A549 (cell line): ENCODE measurements at regions not wholly inside any gene's neighbourhood (a gene's known extent, or its start where the extent isn't known, plus 50 kb on each side); places are given as distances from the start of the nearest gene placed in this dataset.

Experiments used
- ATAC-seq, 2 experiments: fragments of 200-7000 bp in 1 of 2; fragments of >200 bp in 1 of 2; cut with Nextera tagmentation in 1 of 2; cut with Tn5 transposase in 1 of 2; 3 replicates each; pipeline versions ENCODE4 v1.8.0 to v1.9.1; 2018 to 2020; ENCODE audit warnings: mild to moderate bottlenecking in 1 of 2, moderate library complexity in 1 of 2
- CTCF ChIA-PET: fragments of 300-600 bp; sonication (Branson Sonifier 250); formaldehyde crosslinking; extraction: SDS; loops from one replicate; lab custom pipeline; 2021; ENCODE audit warnings: antibody characterized with exemption, inconsistent platforms; lab: Yijun Ruan, JAX
- POLR2A ChIA-PET: fragments of 350-600 bp; formaldehyde crosslinking; extraction: SDS; loops from one replicate; lab custom pipeline; 2021; ENCODE audit warnings: antibody characterized with exemption, inconsistent platforms; lab: Yijun Ruan, JAX
- DNase-seq, 2 experiments: peaks; one replicate each; pipeline versions ENCODE4 v3.0.0 to v3.0.0-alpha.2; 2011 to 2016; ENCODE audit warnings: low read depth in 1 of 2, low spot score in 1 of 2
- FAIRE-seq: peaks from 2 replicates; lab custom pipeline; 2011; peaks lifted over from hg19 to GRCh38; lab: Jason Lieb, UNC
- H3K27ac ChIP-seq, 2 experiments: fragments of >200 bp; sonication (Bioruptor Twin); formaldehyde crosslinking; 3 replicates each; pipeline ENCODE4 v1.5.1; 2016 to 2017
- H3K4me1 ChIP-seq: fragments of >200 bp; sonication (Bioruptor Twin); formaldehyde crosslinking; 3 replicates; pipeline ENCODE4 v1.6.1; 2016
- H3K4me2 ChIP-seq: fragments of >200 bp; sonication (Bioruptor Twin); formaldehyde crosslinking; 3 replicates; pipeline ENCODE4 v1.6.1; 2016
- H3K4me3 ChIP-seq: fragments of >200 bp; sonication (Bioruptor Twin); formaldehyde crosslinking; 3 replicates; pipeline ENCODE4 v1.5.1; 2016
- H3K9me3 ChIP-seq: fragments of >200 bp; sonication (Bioruptor Twin); formaldehyde crosslinking; 3 replicates; pipeline ENCODE4 v1.6.1; 2016
- ATOH8 ChIP-seq: fragments of 250-450 bp; sonication (Bioruptor Pico); IDR thresholded peaks from 2 replicates; pipeline ENCODE4 v1.5.0; 2020; ENCODE audit warnings: low read depth, mild to moderate bottlenecking, moderate library complexity
- CBX8 ChIP-seq: fragments of 200-600 bp; sonication (generic); IDR thresholded peaks from 2 replicates; pipeline ENCODE4 v1.6.1; 2016
- CHD2 ChIP-seq: fragments of 150-350 bp; IDR thresholded peaks from 2 replicates; pipeline ENCODE4 v1.6.1; 2014; ENCODE audit warnings: low read length; ENCODE audit not compliant: partially characterized antibody
- CHD4 ChIP-seq: fragments of 200-600 bp; sonication (generic); IDR thresholded peaks from 2 replicates; pipeline ENCODE4 v1.6.1; 2016; ENCODE audit warnings: antibody characterized with exemption, mild to moderate bottlenecking, borderline replicate concordance
- CTCF ChIP-seq: fragments of >200 bp; sonication (Bioruptor Twin); formaldehyde crosslinking; IDR thresholded peaks from 3 replicates; pipeline ENCODE4 v1.5.1; 2016
- ELK1 ChIP-seq: fragments of 150-350 bp; IDR thresholded peaks from 2 replicates; pipeline ENCODE4 v1.6.1; 2014; ENCODE audit warnings: low read depth, mild to moderate bottlenecking, low read length
- EP300 ChIP-seq, 2 experiments: fragments of >200 bp; sonication (Bioruptor Twin); formaldehyde crosslinking; IDR thresholded peaks; 2 replicates in 1 of 2; 3 replicates in 1 of 2; pipeline ENCODE4 v1.6.1; 2016 to 2017
- FOSL2 ChIP-seq, 2 experiments: fragments of 450-650 bp in 1 of 2; fragments of >200 bp in 1 of 2; sonication (Bioruptor Twin) in 1 of 2; formaldehyde crosslinking; IDR thresholded peaks; 2 replicates each; pipeline versions ENCODE4 v1.5.0 to v1.6.1; 2016 to 2020; ENCODE audit warnings: mild to moderate bottlenecking in 1 of 2, moderate library complexity in 1 of 2
- MAFK ChIP-seq: fragments of 450-650 bp; IDR thresholded peaks from 2 replicates; pipeline ENCODE4 v1.6.1; 2014; ENCODE audit not compliant: partially characterized antibody
- MYC ChIP-seq: IDR thresholded peaks from 2 replicates; pipeline ENCODE4 v1.6.1; 2012; ENCODE audit warnings: mild to moderate bottlenecking, inconsistent platforms, low read length, improper control_type of control experiment, borderline replicate concordance
- NFE2L2 ChIP-seq: fragments of 150-350 bp; conservative IDR thresholded peaks from 2 replicates; pipeline ENCODE4 v1.6.1; 2014; ENCODE audit warnings: low read length
- NR3C1 ChIP-seq: fragments of >200 bp; sonication (Bioruptor Twin); formaldehyde crosslinking; IDR thresholded peaks from 3 replicates; pipeline ENCODE4 v1.6.1; 2017
- PHF8 ChIP-seq: fragments of 200-600 bp; sonication (generic); IDR thresholded peaks from 2 replicates; pipeline ENCODE4 v1.6.1; 2016; ENCODE audit warnings: low read depth, mild to moderate bottlenecking, antibody characterized with exemption, moderate library complexity, borderline replicate concordance
- RCOR1 ChIP-seq: fragments of 150-350 bp; IDR thresholded peaks from 2 replicates; pipeline ENCODE4 v1.6.1; 2014; ENCODE audit warnings: antibody characterized with exemption, low read length, low read depth
- REST ChIP-seq: fragments of 200-600 bp; sonication (generic); IDR thresholded peaks from 2 replicates; pipeline ENCODE4 v1.6.1; 2016; ENCODE audit warnings: antibody characterized with exemption, mild to moderate bottlenecking, moderate library complexity
- RFX5 ChIP-seq: fragments of 450-650 bp; IDR thresholded peaks from 2 replicates; pipeline ENCODE4 v1.7.1; 2014; ENCODE audit warnings: antibody characterized with exemption, mild to moderate bottlenecking, moderate library complexity
- USF2 ChIP-seq: fragments of 450-650 bp; IDR thresholded peaks from 2 replicates; pipeline ENCODE4 v1.6.1; 2014; ENCODE audit warnings: antibody characterized with exemption
- ZC3H11A ChIP-seq: fragments of 450-650 bp; IDR thresholded peaks from 2 replicates; pipeline ENCODE4 v1.6.1; 2014; ENCODE audit warnings: antibody characterized with exemption, mild to moderate bottlenecking
- ZFP36 ChIP-seq: fragments of 450-650 bp; IDR thresholded peaks from 2 replicates; pipeline ENCODE4 v1.6.1; 2014; ENCODE audit warnings: borderline replicate concordance; ENCODE audit not compliant: partially characterized antibody
- ZSCAN20 ChIP-seq: fragments of 250-450 bp; sonication (Bioruptor Pico); IDR thresholded peaks from 2 replicates; pipeline ENCODE4 v1.8.0; 2022; ENCODE audit warnings: mild to moderate bottlenecking, moderate library complexity
- WGBS: methylation state at CpG from one replicate; pipeline ENCODE4 v1.1.6; 2017; ENCODE audit errors: missing lambda C conversion rate; 5-methylcytosine and 5-hydroxymethylcytosine counted together
- TF ChIP-seq, protein P1 (sequence below): IDR thresholded peaks from 2 replicates; pipeline ENCODE4 v1.6.1; 2012; ENCODE audit warnings: low read depth, borderline replicate concordance
- TF ChIP-seq, protein P2 (sequence below): IDR thresholded peaks from 2 replicates; pipeline ENCODE4 v1.6.1; 2012

DNA sequence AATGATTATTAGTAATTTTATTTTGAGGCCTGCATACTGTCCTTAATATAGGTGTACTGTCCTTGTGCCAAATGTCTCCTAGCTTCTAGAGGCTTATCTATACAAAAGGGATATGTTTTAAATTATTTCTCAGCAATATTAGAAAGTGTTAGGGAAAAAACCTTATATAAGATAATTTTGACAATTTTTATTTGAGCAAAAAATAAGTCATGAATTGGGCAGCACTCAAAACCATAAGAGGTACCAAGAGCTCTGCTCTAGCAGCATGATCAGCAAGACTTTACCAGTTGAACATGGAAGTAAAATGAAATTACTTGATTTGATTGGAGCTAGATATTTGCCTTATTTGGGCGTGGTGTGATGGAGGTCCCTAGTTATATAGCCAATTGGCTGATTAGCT is 157.1 kb downstream of the PTBP2 start (continued):
- TF ChIP-seq, protein P1, sequence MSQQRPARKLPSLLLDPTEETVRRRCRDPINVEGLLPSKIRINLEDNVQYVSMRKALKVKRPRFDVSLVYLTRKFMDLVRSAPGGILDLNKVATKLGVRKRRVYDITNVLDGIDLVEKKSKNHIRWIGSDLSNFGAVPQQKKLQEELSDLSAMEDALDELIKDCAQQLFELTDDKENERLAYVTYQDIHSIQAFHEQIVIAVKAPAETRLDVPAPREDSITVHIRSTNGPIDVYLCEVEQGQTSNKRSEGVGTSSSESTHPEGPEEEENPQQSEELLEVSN: no peak
- TF ChIP-seq CHD4 (no peak), EP300 (IDR thresholded peaks at IDR 0.05) (no peak)

- H3K9me3 ChIP-seq: no peaks in the 10 kb centered on the region
- H3K27ac ChIP-seq: no peak overlapping the region
- no peaks in the 10 kb centered on the region for H3K4me1 ChIP-seq
- FAIRE-seq: no peak
- ChIA-PET CTCF (no interaction called here), POLR2A (no interaction called here)
- DNase-seq: no peak
- H3K4me2 ChIP-seq: no peak overlapping the region
- TF ChIP-seq NFE2L2 (no peak), CTCF (no peak), ZC3H11A (no peak), ZFP36 (no peak), ATOH8 (CRISPR knock-in tag) (no peak), RFX5 (no peak), MAFK (no peak), RCOR1 (no peak), FOSL2 (IDR thresholded peaks at IDR 0.05) (no peak), FOSL2 (CRISPR knock-in tag; IDR thresholded peaks at IDR 0.05) (no peak), REST (no peak)
- TF ChIP-seq, protein P1: no peak
- ATAC-seq: no peak
- no peak overlapping the region for H3K4me3 ChIP-seq
Observed at GRCh38 chr1:96880626-96881025, 159.0 kb downstream of the PTBP2 start.

DNA sequence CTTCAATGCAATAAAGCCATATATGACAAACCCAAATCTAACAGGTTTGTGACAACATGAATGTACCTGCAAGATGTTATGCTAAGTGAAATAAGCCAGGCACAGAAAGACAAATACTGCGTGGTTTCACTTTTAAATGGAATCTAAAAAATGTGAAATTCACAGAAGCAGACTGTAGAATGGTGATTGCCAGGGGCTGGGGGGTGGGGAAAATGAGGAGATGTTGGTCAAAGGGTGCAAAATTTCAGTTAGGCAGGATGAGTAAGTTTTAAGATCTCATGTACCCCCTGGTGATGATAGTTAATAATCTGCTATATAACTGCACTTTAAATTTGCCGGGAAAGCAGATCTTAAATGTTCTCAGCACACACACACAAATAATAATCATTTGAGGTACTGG is 160.5 kb downstream of the PTBP2 start:
- no peak for FAIRE-seq
- 14% methylated on average over 2 of the region's 2 CpGs for WGBS
- TF ChIP-seq CBX8 (no peak), ELK1 (no peak), NR3C1 (no peak), PHF8 (no peak), CHD2 (no peak), MYC (no peak), USF2 (no peak), CHD4 (no peak), CTCF (no peak), ZSCAN20 (CRISPR knock-in tag) (no peak)
- TF ChIP-seq, protein P2, sequence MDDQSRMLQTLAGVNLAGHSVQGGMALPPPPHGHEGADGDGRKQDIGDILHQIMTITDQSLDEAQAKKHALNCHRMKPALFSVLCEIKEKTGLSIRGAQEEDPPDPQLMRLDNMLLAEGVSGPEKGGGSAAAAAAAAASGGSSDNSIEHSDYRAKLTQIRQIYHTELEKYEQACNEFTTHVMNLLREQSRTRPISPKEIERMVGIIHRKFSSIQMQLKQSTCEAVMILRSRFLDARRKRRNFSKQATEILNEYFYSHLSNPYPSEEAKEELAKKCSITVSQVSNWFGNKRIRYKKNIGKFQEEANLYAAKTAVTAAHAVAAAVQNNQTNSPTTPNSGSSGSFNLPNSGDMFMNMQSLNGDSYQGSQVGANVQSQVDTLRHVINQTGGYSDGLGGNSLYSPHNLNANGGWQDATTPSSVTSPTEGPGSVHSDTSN: no peak

More for the DNA sequence above, 160.5 kb downstream of the PTBP2 start:
- Histone ChIP-seq H3K4me3 (no peak overlapping the region), H3K9me3 (no peaks in the 10 kb centered on the region), H3K27ac (no peak overlapping the region), H3K4me2 (peak overlapping the region; percentile 54; the same call in 2 of the 3 replicates), H3K4me1 (no peaks in the 10 kb centered on the region)
- DNase-seq: no peak
- ChIA-PET CTCF (no interaction called here), POLR2A (no interaction called here)
- no peak for ATAC-seq
